ENCODE measurements at regions not wholly inside any gene's neighbourhood (a gene's known extent, or its start where the extent isn't known, plus 50 kb on each side); places are given as distances from the start of the nearest gene placed in this dataset.

DNA sequence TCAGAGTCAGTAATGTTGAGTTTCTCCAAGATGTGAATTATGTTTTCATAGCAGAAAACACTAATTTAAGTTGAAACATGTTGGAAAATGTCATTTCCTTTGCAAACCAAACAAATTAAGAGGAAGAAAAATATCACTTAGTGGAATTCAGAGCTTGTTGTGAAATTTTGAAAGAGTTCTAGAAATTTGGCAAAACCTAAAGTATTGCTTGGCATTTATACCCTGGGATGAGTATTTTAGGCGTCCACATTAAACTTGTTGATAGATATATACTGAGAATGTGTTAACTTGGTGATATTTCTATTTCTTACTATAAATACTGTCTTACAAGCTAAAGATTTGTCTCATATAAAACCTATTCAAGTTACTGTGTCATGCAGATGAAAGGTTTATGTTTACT is 335.2 kb downstream of the NSUN3 start:
- H2AFZ ChIP-seq, result no peak overlapping the region
- H3K9me3 Mint-ChIP-seq, result no peaks in the 10 kb centered on the region
- H3K36me3 ChIP-seq (ENCODE audit: insufficient read depth), result no peaks in the 10 kb centered on the region
- TF ChIP-seq ZNF331 (CRISPR knock-in tag; IDR thresholded peaks at IDR 0.05; ENCODE audit: low read depth) (no peak), EZH2phosphoT487 (IDR thresholded peaks at IDR 0.05; ENCODE audit: unreplicated experiment) (no peak), STAT1 (IDR thresholded peaks at IDR 0.05; ENCODE audit: unreplicated experiment) (no peak), ZNF114 (CRISPR knock-in tag; IDR thresholded peaks at IDR 0.05) (no peak), CREB1 (CRISPR knock-in tag; IDR thresholded peaks at IDR 0.05; ENCODE audit: low read depth) (no peak), EZH2 (IDR thresholded peaks at IDR 0.05; ENCODE audit: low read depth, unreplicated experiment) (no peak)
- TF ChIP-seq, protein P1, sequence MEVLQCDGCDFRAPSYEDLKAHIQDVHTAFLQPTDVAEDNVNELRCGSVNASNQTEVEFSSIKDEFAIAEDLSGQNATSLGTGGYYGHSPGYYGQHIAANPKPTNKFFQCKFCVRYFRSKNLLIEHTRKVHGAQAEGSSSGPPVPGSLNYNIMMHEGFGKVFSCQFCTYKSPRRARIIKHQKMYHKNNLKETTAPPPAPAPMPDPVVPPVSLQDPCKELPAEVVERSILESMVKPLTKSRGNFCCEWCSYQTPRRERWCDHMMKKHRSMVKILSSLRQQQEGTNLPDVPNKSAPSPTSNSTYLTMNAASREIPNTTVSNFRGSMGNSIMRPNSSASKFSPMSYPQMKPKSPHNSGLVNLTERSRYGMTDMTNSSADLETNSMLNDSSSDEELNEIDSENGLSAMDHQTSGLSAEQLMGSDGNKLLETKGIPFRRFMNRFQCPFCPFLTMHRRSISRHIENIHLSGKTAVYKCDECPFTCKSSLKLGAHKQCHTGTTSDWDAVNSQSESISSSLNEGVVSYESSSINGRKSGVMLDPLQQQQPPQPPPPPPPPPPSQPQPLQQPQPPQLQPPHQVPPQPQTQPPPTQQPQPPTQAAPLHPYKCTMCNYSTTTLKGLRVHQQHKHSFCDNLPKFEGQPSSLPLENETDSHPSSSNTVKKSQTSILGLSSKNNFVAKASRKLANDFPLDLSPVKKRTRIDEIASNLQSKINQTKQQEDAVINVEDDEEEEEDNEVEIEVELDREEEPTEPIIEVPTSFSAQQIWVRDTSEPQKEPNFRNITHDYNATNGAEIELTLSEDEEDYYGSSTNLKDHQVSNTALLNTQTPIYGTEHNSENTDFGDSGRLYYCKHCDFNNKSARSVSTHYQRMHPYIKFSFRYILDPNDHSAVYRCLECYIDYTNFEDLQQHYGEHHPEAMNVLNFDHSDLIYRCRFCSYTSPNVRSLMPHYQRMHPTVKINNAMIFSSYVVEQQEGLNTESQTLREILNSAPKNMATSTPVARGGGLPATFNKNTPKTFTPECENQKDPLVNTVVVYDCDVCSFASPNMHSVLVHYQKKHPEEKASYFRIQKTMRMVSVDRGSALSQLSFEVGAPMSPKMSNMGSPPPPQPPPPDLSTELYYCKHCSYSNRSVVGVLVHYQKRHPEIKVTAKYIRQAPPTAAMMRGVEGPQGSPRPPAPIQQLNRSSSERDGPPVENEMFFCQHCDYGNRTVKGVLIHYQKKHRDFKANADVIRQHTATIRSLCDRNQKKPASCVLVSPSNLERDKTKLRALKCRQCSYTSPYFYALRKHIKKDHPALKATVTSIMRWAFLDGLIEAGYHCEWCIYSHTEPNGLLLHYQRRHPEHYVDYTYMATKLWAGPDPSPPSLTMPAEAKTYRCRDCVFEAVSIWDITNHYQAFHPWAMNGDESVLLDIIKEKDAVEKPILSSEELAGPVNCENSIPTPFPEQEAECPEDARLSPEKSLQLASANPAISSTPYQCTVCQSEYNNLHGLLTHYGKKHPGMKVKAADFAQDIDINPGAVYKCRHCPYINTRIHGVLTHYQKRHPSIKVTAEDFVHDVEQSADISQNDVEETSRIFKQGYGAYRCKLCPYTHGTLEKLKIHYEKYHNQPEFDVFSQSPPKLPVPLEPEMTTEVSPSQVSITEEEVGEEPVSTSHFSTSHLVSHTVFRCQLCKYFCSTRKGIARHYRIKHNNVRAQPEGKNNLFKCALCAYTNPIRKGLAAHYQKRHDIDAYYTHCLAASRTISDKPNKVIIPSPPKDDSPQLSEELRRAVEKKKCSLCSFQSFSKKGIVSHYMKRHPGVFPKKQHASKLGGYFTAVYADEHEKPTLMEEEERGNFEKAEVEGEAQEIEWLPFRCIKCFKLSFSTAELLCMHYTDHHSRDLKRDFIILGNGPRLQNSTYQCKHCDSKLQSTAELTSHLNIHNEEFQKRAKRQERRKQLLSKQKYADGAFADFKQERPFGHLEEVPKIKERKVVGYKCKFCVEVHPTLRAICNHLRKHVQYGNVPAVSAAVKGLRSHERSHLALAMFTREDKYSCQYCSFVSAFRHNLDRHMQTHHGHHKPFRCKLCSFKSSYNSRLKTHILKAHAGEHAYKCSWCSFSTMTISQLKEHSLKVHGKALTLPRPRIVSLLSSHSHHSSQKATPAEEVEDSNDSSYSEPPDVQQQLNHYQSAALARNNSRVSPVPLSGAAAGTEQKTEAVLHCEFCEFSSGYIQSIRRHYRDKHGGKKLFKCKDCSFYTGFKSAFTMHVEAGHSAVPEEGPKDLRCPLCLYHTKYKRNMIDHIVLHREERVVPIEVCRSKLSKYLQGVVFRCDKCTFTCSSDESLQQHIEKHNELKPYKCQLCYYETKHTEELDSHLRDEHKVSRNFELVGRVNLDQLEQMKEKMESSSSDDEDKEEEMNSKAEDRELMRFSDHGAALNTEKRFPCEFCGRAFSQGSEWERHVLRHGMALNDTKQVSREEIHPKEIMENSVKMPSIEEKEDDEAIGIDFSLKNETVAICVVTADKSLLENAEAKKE (CRISPR knock-in tag; IDR thresholded peaks at IDR 0.05), result no peak
- TF ChIP-seq, protein P2, sequence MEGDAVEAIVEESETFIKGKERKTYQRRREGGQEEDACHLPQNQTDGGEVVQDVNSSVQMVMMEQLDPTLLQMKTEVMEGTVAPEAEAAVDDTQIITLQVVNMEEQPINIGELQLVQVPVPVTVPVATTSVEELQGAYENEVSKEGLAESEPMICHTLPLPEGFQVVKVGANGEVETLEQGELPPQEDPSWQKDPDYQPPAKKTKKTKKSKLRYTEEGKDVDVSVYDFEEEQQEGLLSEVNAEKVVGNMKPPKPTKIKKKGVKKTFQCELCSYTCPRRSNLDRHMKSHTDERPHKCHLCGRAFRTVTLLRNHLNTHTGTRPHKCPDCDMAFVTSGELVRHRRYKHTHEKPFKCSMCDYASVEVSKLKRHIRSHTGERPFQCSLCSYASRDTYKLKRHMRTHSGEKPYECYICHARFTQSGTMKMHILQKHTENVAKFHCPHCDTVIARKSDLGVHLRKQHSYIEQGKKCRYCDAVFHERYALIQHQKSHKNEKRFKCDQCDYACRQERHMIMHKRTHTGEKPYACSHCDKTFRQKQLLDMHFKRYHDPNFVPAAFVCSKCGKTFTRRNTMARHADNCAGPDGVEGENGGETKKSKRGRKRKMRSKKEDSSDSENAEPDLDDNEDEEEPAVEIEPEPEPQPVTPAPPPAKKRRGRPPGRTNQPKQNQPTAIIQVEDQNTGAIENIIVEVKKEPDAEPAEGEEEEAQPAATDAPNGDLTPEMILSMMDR (conservative IDR thresholded peaks at IDR 0.05; ENCODE audit: low read depth in 2 of 2), result no peak
- TF ChIP-seq, protein P3, sequence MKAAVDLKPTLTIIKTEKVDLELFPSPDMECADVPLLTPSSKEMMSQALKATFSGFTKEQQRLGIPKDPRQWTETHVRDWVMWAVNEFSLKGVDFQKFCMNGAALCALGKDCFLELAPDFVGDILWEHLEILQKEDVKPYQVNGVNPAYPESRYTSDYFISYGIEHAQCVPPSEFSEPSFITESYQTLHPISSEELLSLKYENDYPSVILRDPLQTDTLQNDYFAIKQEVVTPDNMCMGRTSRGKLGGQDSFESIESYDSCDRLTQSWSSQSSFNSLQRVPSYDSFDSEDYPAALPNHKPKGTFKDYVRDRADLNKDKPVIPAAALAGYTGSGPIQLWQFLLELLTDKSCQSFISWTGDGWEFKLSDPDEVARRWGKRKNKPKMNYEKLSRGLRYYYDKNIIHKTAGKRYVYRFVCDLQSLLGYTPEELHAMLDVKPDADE (IDR thresholded peaks at IDR 0.05), result no peak
- no peaks in the 10 kb centered on the region for H4K20me1 ChIP-seq (replicated peaks; ENCODE audit: insufficient read depth)
- DNase-seq (ENCODE audit: low spot score) (no peak), ATAC-seq (no peak)
- no peaks in the 10 kb centered on the region for H3K27me3 ChIP-seq (ENCODE audit: insufficient read depth)
- peaks cover 3% of the 10 kb centered on the region; the same call in 1 of the 3 replicates for H3K4me1 Mint-ChIP-seq
- H3K4me3 Mint-ChIP-seq, result no peak overlapping the region
- no peaks in the 10 kb centered on the region for H3F3A ChIP-seq (replicated peaks; ENCODE audit: low read depth)
- H3K27me3 Mint-ChIP-seq (ENCODE audit: insufficient read depth, low read depth, poor library complexity), result no peaks in the 10 kb centered on the region
- no peak overlapping the region for H3K4me2 ChIP-seq
- H3K27ac Mint-ChIP-seq, result no peak overlapping the region
- H3K36me3 Mint-ChIP-seq (ENCODE audit: low read depth), result no peaks in the 10 kb centered on the region
- no peak overlapping the region for H3K4me3 ChIP-seq
- H3K4me1 ChIP-seq (ENCODE audit: insufficient read depth), result no peaks in the 10 kb centered on the region; the same call in 1 of the 2 replicates
- H3K9me2 ChIP-seq (ENCODE audit: insufficient read depth), result no peaks in the 10 kb centered on the region
- no peak overlapping the region for H3K27ac ChIP-seq (ENCODE audit: low read depth)
- no peaks in the 10 kb centered on the region for H3K79me2 ChIP-seq (replicated peaks; ENCODE audit: insufficient read depth)

Data from GM23338 (cell line).